T-helper 2 cell treated with Interferon-gamma antibody and Interleukin-4, amounts not matched to agents 5 μg/mL and 100 μg/mL, for 36 hours (primary cell): ENCODE measurements at regions not wholly inside any gene's neighbourhood (a gene's known extent, or its start where the extent isn't known, plus 50 kb on each side); places are given as distances from the start of the nearest gene placed in this dataset.

Experiments used
- DNase-seq: peaks from one replicate; pipeline ENCODE4 v3.0.0; 2021; ENCODE audit warnings: low spot score
- H3K27ac Mint-ChIP-seq: one replicate; pipeline ENCODE4 v1.8.0; 2021; ENCODE audit warnings: mild to moderate bottlenecking, mixed read lengths
- H3K27me3 Mint-ChIP-seq: one replicate; pipeline ENCODE4 v1.8.0; 2021; ENCODE audit warnings: low read depth, mixed read lengths
- H3K36me3 Mint-ChIP-seq: one replicate; pipeline ENCODE4 v1.8.0; 2021; ENCODE audit warnings: low read depth, mixed read lengths
- H3K4me1 Mint-ChIP-seq: one replicate; pipeline ENCODE4 v1.8.0; 2021; ENCODE audit warnings: low read depth, mixed read lengths
- H3K4me3 Mint-ChIP-seq: one replicate; pipeline ENCODE4 v1.8.0; 2022; ENCODE audit warnings: mild to moderate bottlenecking, moderate library complexity, mixed read lengths
- H3K9me3 Mint-ChIP-seq: one replicate; pipeline ENCODE4 v1.8.0; 2021; ENCODE audit warnings: mixed read lengths

DNA sequence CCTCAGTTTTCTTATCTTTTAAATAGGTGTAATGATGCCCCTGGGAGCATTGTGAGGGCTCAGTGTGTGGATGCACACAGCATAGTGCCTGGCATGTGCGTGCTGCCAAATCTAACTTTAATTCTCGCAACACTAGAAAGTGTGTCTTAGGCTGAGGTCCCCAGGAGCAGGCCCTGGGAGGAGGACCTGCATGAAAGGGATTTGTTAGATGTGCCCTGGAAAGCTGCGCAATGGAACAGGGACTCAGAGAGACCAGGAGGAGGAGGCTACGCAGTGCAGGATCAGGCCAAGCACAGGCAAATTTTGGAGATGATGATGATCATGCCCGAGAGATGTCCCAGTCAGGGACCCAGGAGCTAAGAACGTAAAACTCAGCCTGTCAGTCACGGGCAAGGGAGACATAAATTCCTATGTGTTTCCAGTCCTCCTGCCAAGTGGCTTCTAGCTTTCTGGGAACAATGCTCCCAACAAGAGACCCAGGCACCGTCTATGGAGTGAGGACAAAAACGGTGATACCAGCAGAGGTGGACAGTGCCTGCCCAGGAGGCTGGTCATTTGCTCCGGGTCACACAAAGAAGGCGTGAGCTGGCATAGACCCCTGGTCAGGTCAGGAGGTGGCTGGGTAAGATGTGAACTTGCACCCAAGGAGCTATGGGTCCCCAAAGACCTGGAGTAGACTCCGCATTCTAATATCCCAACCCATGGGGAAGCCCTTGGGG, 352.2 kb upstream of the TNRC6C start:
- peaks cover 4% of the 10 kb centered on the region for H3K36me3 Mint-ChIP-seq
- no peak overlapping the region for H3K27ac Mint-ChIP-seq
- H3K4me3 Mint-ChIP-seq = no peak overlapping the region
- peaks cover 16% of the 10 kb centered on the region for H3K4me1 Mint-ChIP-seq
- no peaks in the 10 kb centered on the region for H3K27me3 Mint-ChIP-seq
- no peak for DNase-seq
- no peaks in the 10 kb centered on the region for H3K9me3 Mint-ChIP-seq

DNA sequence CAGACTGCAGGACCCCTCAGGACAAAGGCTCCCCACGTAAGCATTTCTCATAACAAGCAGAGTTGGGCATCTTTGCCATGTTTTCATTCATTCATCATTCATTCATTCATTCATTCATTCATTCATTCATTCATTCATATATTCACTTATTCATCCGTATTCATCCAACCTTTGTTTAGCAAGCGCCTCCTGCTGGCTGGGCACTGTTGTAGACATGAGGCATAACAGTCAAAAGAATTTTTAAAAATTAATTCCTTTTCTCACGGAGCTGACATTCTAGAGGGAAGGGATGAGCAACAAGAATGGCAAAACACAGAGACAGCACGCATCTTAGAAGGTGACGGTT, 351.7 kb upstream of the TNRC6C start:
- Mint-ChIP-seq H3K4me3 (no peak overlapping the region), H3K36me3 (peaks cover 4% of the 10 kb centered on the region), H3K4me1 (peaks cover 20% of the 10 kb centered on the region), H3K27ac (no peak overlapping the region), H3K9me3 (no peaks in the 10 kb centered on the region), H3K27me3 (no peaks in the 10 kb centered on the region)
- no peak for DNase-seq

DNA sequence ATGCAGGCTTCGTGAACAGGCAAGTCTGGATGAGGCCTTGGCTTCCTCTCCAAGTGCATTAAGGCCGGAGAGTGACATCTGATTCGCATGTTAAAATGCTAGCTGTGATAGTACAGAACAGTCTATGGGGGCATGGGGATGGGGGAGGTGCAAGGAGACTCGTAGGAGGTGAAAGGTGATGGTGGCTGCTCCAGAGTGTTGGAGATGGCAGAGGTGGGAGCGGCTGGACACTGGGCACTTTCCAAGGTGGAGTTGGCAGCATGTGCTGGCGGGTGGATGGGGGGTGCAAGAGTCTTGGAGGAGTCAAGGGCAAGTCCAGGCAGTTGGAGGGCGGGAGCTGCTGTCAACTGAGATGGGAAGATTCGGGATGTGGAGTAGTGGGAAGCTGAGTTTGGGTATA, 350.9 kb upstream of the TNRC6C start:
- no peak overlapping the region for H3K27ac Mint-ChIP-seq

GRCh38 chr17:77608431-77608830, 350.1 kb upstream of the TNRC6C start:
- no peak for DNase-seq
- Mint-ChIP-seq H3K9me3 (no peaks in the 10 kb centered on the region), H3K36me3 (peaks cover 4% of the 10 kb centered on the region), H3K27ac (no peak overlapping the region), H3K27me3 (no peaks in the 10 kb centered on the region), H3K4me1 (peaks cover 20% of the 10 kb centered on the region), H3K4me3 (no peak overlapping the region)

More for the DNA sequence above, 350.9 kb upstream of the TNRC6C start:
- H3K9me3 Mint-ChIP-seq = no peaks in the 10 kb centered on the region
- no peaks in the 10 kb centered on the region for H3K27me3 Mint-ChIP-seq
- no peak for DNase-seq
- H3K4me1 Mint-ChIP-seq = peaks cover 20% of the 10 kb centered on the region
- H3K36me3 Mint-ChIP-seq = peaks cover 4% of the 10 kb centered on the region
- H3K4me3 Mint-ChIP-seq = no peak overlapping the region

DNA sequence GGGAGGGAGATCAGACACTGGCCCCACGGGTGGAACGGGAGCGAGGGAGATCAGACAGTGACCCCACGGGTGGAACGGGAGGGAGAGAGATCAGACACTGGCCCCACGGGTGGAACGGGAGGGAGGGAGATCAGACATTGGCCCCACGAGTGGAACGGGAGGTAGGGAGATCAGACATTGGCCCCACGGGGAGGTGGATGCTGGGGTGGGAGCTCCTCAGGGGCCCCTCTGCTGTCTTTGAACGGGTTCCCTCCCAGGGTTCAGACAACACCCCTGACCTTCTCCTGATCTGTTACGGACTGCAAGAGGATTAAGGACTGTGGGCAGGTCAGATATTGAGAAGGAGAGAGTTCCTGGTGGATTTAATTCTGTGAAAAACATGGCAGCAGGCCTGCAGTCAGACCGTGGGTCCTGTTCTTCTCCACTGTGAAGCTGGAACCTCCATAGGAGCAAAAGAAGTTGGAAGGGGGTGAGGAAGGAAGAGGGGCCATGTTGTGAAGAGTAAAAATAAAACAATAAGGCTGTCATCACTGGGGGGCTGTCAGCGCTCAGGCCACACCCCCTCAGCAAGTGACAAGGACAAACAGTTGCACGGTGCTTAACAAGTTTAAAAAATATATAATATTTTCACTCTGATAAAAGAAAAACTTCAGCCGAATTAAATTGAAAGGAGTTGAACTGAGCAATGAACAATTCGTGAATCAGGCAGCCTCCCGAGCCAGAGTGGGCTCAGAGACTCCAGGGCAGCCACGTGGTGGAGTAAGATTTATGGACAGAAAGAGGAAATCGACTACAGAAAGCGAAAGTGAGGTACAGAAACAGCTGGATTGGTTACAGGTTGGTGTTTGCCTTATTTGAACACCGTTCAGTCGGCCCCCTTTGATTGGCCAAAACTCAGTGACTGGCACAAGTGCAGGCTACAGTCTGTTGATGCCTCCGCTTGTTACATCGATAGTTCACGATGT, 348.7 kb upstream of the TNRC6C start:
- Mint-ChIP-seq H3K4me1 (peaks cover 20% of the 10 kb centered on the region), H3K9me3 (no peaks in the 10 kb centered on the region), H3K36me3 (peaks cover 4% of the 10 kb centered on the region), H3K27ac (peak overlapping the region; percentile 90), H3K27me3 (no peaks in the 10 kb centered on the region), H3K4me3 (peak overlapping the region; percentile 63)
- DNase-seq = peak; percentile 52

DNA sequence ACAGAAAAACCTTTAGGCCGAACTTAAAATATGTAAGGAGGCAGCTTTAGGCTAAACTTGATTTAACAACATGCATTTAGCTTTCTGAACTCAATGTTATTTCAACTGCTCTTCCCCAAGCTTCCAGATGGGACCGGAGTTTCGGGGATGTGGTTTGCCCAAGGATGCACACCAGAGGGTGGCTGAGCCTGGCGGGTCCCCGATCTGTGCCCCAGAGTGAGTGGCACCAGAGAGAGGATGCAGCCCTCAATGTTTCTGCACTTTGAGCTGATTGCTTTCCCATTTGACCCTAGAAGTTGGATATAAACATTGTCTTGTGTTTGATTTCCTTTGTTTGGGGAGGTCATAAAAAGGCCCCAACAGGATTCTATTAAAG, 348.0 kb upstream of the TNRC6C start:
- Mint-ChIP-seq H3K4me1 (peaks cover 20% of the 10 kb centered on the region), H3K36me3 (peaks cover 4% of the 10 kb centered on the region), H3K4me3 (peak overlapping the region; percentile 63), H3K27ac (peak overlapping the region; percentile 90), H3K27me3 (no peaks in the 10 kb centered on the region), H3K9me3 (no peaks in the 10 kb centered on the region)
- DNase-seq = no peak

- Mint-ChIP-seq H3K9me3 (no peaks in the 10 kb centered on the region), H3K36me3 (peaks cover 4% of the 10 kb centered on the region), H3K27ac (peak overlapping the region; percentile 90), H3K27me3 (no peaks in the 10 kb centered on the region), H3K4me3 (peak overlapping the region; percentile 63), H3K4me1 (peaks cover 20% of the 10 kb centered on the region)
- no peak for DNase-seq
Measured at GRCh38 chr17:77610972-77611521, 347.5 kb upstream of the TNRC6C start.

GRCh38 chr17:77611791-77612502, 346.6 kb upstream of the TNRC6C start:
- no peak overlapping the region for H3K27ac Mint-ChIP-seq
- peaks cover 3% of the 10 kb centered on the region for H3K27me3 Mint-ChIP-seq
- peaks cover 20% of the 10 kb centered on the region for H3K4me1 Mint-ChIP-seq
- no peaks in the 10 kb centered on the region for H3K9me3 Mint-ChIP-seq
- peaks cover 6% of the 10 kb centered on the region for H3K36me3 Mint-ChIP-seq
- no peak overlapping the region for H3K4me3 Mint-ChIP-seq
- no peak for DNase-seq

DNA sequence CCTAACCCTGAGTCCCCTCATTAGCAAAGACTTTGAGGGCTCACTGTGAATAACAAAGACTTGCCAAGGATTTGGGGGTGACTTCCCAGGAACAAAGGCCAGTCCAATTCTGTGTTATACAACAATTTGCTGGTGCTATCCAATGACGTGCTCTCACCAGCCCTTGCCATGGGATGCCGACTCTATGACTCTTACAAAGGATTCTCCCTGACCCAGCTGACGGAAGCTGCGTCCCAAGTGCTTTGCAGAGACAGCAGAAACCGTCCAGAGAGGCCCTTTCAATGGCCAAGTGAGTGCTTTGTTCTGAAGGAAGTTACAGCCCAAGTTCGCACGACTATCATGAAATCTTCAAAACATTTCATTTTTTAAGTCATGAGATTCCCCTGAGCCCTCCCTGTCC, 345.3 kb upstream of the TNRC6C start:
- Mint-ChIP-seq H3K4me3 (no peak overlapping the region), H3K4me1 (peaks cover 25% of the 10 kb centered on the region), H3K9me3 (no peaks in the 10 kb centered on the region), H3K27ac (no peak overlapping the region), H3K27me3 (peaks cover 3% of the 10 kb centered on the region), H3K36me3 (peaks cover 6% of the 10 kb centered on the region)
- DNase-seq = no peak

DNA sequence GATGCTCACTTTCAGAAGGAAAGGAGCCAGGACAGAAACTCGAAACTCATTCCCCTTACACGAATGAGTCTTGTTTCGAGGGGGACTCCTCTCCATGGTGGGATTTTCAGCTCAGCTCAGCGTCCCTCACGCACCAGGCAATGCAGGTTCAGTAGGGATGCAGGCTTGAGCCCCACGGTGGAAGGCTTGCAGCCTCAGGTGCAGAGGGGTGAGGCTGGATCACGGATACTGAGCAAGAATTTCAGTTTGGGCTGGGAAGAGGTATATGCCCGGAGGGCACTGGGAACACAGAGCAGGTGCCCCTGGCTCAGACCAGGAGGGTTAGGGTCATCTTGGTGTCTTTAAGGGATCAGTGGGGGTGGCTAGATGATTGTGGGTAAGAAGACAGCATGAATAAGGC, 344.9 kb upstream of the TNRC6C start:
- DNase-seq = no peak
- Mint-ChIP-seq H3K27me3 (peaks cover 3% of the 10 kb centered on the region), H3K4me1 (peaks cover 28% of the 10 kb centered on the region), H3K27ac (no peak overlapping the region), H3K36me3 (peaks cover 6% of the 10 kb centered on the region), H3K4me3 (no peak overlapping the region), H3K9me3 (no peaks in the 10 kb centered on the region)

DNA sequence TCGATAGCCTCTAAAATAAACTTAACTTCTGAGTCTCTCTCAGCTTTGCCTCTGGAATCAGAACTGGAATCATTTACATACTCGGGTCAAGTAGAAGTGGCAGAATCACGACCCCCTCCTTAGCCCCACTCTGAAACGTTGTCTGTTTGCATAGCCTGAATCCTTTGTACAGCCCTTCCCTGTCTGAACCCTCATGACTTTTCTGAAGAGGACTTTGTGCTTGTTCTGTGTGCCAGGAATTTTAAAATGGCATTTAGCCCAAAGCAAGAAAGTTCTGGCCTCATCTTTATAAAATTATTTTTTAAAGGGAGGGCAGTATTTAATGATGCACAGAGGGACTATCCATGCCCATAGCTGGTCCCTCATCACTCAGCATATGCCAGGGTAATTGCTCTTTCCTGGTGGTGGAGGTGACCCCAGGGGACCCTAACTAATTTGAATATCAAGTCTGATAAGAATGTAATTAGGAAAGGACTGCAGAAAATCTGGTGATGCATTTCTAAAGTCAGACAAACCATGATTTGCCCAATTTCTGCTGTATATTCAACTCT, 342.7 kb upstream of the TNRC6C start:
- H3K9me3 Mint-ChIP-seq = peaks cover 9% of the 10 kb centered on the region
- peaks cover 4% of the 10 kb centered on the region for H3K36me3 Mint-ChIP-seq
- DNase-seq = no peak
- H3K4me1 Mint-ChIP-seq = peaks cover 17% of the 10 kb centered on the region
- no peak overlapping the region for H3K27ac Mint-ChIP-seq
- H3K27me3 Mint-ChIP-seq = peaks cover 3% of the 10 kb centered on the region
- H3K4me3 Mint-ChIP-seq = no peak overlapping the region

- H3K27ac Mint-ChIP-seq = no peak overlapping the region
- H3K27me3 Mint-ChIP-seq = peaks cover 3% of the 10 kb centered on the region
- no peak overlapping the region for H3K4me3 Mint-ChIP-seq
- no peak for DNase-seq
- H3K4me1 Mint-ChIP-seq = peaks cover 16% of the 10 kb centered on the region
- peaks cover 4% of the 10 kb centered on the region for H3K36me3 Mint-ChIP-seq
- peaks cover 9% of the 10 kb centered on the region for H3K9me3 Mint-ChIP-seq
Measured at GRCh38 chr17:77616254-77616731, 342.2 kb upstream of the TNRC6C start.

GRCh38 chr17:77617516-77617915, 341.0 kb upstream of the TNRC6C start:
- H3K9me3 Mint-ChIP-seq = peaks cover 9% of the 10 kb centered on the region
- no peak overlapping the region for H3K4me3 Mint-ChIP-seq
- peaks cover 3% of the 10 kb centered on the region for H3K27me3 Mint-ChIP-seq
- no peak overlapping the region for H3K27ac Mint-ChIP-seq
- no peak for DNase-seq
- H3K36me3 Mint-ChIP-seq = peaks cover 4% of the 10 kb centered on the region
- peaks cover 12% of the 10 kb centered on the region for H3K4me1 Mint-ChIP-seq
